ENCODE measurements at regions not wholly inside any gene's neighbourhood (a gene's known extent, or its start where the extent isn't known, plus 50 kb on each side); places are given as distances from the start of the nearest gene placed in this dataset.

DNA sequence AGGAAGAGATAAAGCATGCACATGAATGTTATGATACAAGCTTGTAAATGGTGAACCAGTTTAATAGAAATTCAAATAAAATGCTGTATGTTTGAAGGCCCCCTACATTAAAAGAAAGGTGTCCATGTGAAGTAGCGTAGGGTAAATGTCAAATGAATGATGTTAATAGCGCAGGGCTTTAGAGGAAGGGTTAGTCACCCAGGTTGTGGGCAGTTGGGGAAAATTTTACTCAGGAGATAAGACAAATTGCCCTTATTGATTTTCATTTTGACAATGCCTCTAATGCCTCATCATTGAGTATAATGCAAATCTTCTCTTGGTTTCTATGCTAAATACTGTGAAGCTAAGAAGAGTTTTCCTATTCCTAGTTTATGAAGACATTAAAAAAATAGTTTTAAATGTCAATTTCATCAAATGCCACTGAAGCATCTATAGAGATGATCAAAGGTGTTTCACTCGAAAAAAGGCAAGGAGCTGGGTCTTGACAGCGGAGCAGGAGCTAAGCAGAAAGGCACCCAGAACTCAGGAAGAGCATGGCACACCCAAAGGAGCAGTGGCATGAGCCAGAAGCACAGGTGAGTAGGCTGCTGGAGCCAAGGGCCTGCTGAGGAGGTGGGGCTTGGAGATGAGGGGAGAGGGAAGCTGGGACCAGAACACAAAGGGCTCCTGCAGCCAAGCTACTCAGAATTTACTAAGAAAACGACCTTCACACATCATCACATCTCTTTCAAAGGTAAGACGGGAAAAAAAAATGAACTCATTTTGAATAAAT lies 129.3 kb upstream of the ACKR3 start:
- Histone ChIP-seq H3K27me3 (replicated peaks; ENCODE audit: insufficient read depth) (no peaks in the 10 kb centered on the region), H3K4me3 (no peak overlapping the region), H3K36me3 (no peaks in the 10 kb centered on the region), H3K9me3 (no peaks in the 10 kb centered on the region), H3K4me1 (replicated peaks) (no peaks in the 10 kb centered on the region), H3K27ac (no peak overlapping the region)
- no peak for DNase-seq (ENCODE audit: low spot score)
- TF ChIP-seq POLR2A (IDR thresholded peaks at IDR 0.05) = no peak
- 79% methylated on average over 6 of the region's 6 CpGs for WGBS
- intact Hi-C loops (cut with DNase I) = no loop called here

DNA sequence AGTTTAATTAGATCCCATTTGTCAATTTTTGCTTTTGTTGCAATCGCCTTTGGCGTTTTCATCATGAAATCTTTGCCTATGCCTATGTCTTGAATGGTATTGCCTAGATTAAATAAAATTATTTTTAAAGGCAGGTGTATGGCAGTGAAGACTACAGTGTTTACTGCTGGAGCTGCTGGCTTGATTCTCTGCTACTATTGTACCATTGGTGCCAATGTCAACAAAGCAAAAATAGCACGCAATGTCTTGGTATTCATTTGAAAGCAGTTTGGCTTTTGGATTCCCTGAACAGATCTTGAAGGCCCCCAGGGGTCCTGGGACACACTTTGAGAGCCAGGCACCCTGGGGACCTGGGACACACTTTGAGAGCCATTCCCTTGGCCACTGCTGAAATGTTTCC lies 125.4 kb upstream of the ACKR3 start:
- Histone ChIP-seq H3K4me1 (replicated peaks) (no peaks in the 10 kb centered on the region), H3K27me3 (replicated peaks; ENCODE audit: insufficient read depth) (no peaks in the 10 kb centered on the region), H3K36me3 (no peaks in the 10 kb centered on the region), H3K27ac (no peak overlapping the region), H3K9me3 (no peaks in the 10 kb centered on the region), H3K4me3 (no peak overlapping the region)
- no peak for DNase-seq (ENCODE audit: low spot score)
- intact Hi-C loops (cut with DNase I) = no loop called here
- peak; percentile 56 for TF ChIP-seq POLR2AphosphoS5 (IDR thresholded peaks at IDR 0.05)
- no peak for TF ChIP-seq POLR2A (IDR thresholded peaks at IDR 0.05)
- WGBS = 63% methylated on average over 3 of the region's 3 CpGs

DNA sequence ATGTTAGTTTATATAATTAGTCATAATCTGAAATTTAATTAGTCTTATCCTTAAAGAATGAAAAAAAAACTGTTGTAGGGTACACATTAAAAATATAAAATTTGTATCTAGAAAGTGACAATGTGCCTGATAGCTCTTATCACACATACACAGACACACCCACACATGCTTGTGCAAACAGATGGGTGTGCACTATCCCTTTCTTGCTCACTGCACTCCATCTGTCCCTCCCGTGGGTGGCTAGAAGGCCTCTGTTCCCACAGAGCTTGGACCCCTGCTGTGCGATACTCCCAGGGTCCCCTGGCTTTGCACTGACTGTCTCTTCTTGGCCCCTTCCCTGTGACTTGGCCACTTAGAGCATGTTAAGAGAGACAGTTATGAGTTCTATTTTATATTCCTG lies 123.9 kb upstream of the ACKR3 start:
- no peaks in the 10 kb centered on the region for H3K4me1 ChIP-seq (replicated peaks)
- no peak overlapping the region for H3K27ac ChIP-seq
- H3K9me3 ChIP-seq = no peaks in the 10 kb centered on the region
- no peaks in the 10 kb centered on the region for H3K36me3 ChIP-seq
- intact Hi-C loops (cut with DNase I) = no loop called here
- WGBS = 82% methylated on average over 2 of the region's 2 CpGs
- H3K4me3 ChIP-seq = no peak overlapping the region
- no peaks in the 10 kb centered on the region for H3K27me3 ChIP-seq (replicated peaks; ENCODE audit: insufficient read depth)
- DNase-seq (ENCODE audit: low spot score) = no peak
- TF ChIP-seq POLR2AphosphoS5 (IDR thresholded peaks at IDR 0.05) (no peak), POLR2A (IDR thresholded peaks at IDR 0.05) (no peak)
- TF ChIP-seq, protein P1, sequence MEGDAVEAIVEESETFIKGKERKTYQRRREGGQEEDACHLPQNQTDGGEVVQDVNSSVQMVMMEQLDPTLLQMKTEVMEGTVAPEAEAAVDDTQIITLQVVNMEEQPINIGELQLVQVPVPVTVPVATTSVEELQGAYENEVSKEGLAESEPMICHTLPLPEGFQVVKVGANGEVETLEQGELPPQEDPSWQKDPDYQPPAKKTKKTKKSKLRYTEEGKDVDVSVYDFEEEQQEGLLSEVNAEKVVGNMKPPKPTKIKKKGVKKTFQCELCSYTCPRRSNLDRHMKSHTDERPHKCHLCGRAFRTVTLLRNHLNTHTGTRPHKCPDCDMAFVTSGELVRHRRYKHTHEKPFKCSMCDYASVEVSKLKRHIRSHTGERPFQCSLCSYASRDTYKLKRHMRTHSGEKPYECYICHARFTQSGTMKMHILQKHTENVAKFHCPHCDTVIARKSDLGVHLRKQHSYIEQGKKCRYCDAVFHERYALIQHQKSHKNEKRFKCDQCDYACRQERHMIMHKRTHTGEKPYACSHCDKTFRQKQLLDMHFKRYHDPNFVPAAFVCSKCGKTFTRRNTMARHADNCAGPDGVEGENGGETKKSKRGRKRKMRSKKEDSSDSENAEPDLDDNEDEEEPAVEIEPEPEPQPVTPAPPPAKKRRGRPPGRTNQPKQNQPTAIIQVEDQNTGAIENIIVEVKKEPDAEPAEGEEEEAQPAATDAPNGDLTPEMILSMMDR (IDR thresholded peaks at IDR 0.05) = no peak

DNA sequence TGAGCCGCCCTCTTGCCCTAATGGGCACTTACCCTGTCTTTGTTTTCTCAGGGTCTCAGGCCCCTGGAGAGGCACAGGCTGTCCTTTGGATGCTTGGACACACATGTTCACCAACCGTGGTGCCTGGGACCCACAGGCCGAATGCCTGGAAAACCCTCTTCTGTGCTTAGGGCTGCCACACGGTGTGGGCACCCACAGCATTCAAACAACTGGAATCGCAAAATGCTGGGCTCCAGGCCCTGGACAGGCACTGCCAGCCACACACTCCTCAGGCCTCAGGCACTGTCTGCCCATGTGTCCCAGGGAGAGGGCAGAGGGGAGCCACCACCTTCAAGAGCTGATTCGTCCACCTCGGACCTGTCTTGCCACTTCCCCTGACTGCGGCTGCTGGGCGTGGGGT lies 123.1 kb upstream of the ACKR3 start:
- Histone ChIP-seq H3K4me1 (replicated peaks) (no peaks in the 10 kb centered on the region), H3K4me3 (no peak overlapping the region), H3K9me3 (no peaks in the 10 kb centered on the region), H3K27ac (no peak overlapping the region), H3K27me3 (replicated peaks; ENCODE audit: insufficient read depth) (no peaks in the 10 kb centered on the region), H3K36me3 (no peaks in the 10 kb centered on the region)
- TF ChIP-seq, protein P1 (IDR thresholded peaks at IDR 0.05) = no peak
- TF ChIP-seq POLR2AphosphoS5 (IDR thresholded peaks at IDR 0.05) (no peak), POLR2A (IDR thresholded peaks at IDR 0.05) (no peak)
- 97% methylated on average over 9 of the region's 9 CpGs for WGBS
- intact Hi-C loops (cut with DNase I) = no loop called here
- no peak for DNase-seq (ENCODE audit: low spot score)

DNA sequence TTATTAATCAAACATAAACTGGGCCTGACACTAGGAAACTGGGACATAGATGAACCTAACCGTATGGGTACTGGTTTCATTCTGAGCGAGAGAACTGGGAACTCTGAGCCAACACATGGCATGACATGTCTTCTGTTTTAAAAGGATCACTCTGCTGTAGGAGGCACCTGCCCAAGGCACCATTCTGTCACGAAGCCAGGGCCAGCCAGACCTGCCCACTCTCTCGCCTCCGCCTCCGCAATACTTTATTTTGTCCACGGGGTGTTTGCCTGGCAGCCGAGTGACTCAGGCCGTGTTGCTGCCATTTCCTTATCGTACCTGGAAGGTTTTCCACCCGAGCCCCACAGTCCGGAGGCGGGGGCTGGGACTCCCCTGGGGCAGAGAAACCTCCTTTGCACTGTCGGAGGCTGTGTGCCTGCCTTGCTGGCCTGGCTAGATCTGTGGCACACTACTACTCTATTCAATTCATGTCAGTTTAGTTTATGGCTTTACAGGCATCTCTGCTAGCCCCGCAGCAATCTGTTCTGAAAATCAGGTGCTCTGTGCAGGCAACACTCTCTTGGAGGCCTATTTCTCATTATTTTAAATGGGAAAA lies 120.4 kb upstream of the ACKR3 start:
- Histone ChIP-seq H3K36me3 (no peaks in the 10 kb centered on the region), H3K4me1 (replicated peaks) (no peaks in the 10 kb centered on the region), H3K27ac (peak overlapping the region; percentile 6 to 57), H3K27me3 (replicated peaks; ENCODE audit: insufficient read depth) (no peaks in the 10 kb centered on the region), H3K9me3 (no peaks in the 10 kb centered on the region), H3K4me3 (peak overlapping the region in 1 of 2 donors; percentile 2)
- intact Hi-C loops (cut with DNase I) = no loop called here
- TF ChIP-seq POLR2AphosphoS5 (IDR thresholded peaks at IDR 0.05) (peak; percentile 79), POLR2A (IDR thresholded peaks at IDR 0.05) (no peak)
- TF ChIP-seq, protein P1 (IDR thresholded peaks at IDR 0.05) = peak in 1 of 4 experiments; percentile 11
- 57% methylated on average over 15 of the region's 15 CpGs for WGBS
- peak; percentile 83 for DNase-seq (ENCODE audit: low spot score)

DNA sequence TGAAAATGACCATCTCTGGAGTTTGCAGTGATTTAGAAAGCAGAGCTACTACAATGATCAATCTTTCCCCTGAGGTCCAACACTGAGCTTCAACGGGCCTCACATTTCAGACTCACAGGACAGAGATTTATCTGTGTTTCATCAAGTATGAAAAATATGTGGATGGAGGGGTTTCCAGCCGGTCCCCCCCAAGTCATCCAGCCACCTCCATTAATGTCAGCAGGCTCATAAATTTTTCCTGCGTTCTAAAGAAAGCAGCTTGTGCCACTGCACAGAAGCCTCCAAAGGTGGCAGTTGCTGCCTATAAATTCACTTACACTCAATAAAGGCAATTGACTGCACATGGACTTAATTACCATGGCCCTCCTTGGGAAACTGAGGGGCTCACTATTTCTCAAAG lies 117.4 kb upstream of the ACKR3 start:
- Histone ChIP-seq H3K27ac (no peak overlapping the region), H3K4me3 (no peak overlapping the region), H3K36me3 (no peaks in the 10 kb centered on the region), H3K27me3 (replicated peaks; ENCODE audit: insufficient read depth) (no peaks in the 10 kb centered on the region), H3K9me3 (no peaks in the 10 kb centered on the region), H3K4me1 (replicated peaks) (no peaks in the 10 kb centered on the region)
- intact Hi-C loops (cut with DNase I) = no loop called here
- no peak for DNase-seq (ENCODE audit: low spot score)
- 38% methylated on average over 3 of the region's 3 CpGs for WGBS
- TF ChIP-seq, protein P1 (IDR thresholded peaks at IDR 0.05) = no peak
